ENCODE measurements at regions not wholly inside any gene's neighbourhood (a gene's known extent, or its start where the extent isn't known, plus 50 kb on each side); places are given as distances from the start of the nearest gene placed in this dataset.

GRCh38 chr9:92196400-92196799 lies 81.2 kb upstream of the SPTLC1 start:
- Histone ChIP-seq H3K4me1 (no peaks in the 10 kb centered on the region), H3K27ac (no peak overlapping the region), H3K36me3 (no peaks in the 10 kb centered on the region), H3K27me3 (peaks cover 0 to 5% (median 0%) of the 10 kb centered on the region in 7 donors), H3K9me3 (peaks cover 0 to 16% (median 0%) of the 10 kb centered on the region in 11 donors), H3K4me3 (no peak overlapping the region)
- TF ChIP-seq CTCF (IDR thresholded peaks at IDR 0.05): no peak
- DNase-seq (no peak), ATAC-seq (no peak)
- intact Hi-C loops (cut with DNase I): no loop called here

GRCh38 chr9:92191801-92192200 lies 76.6 kb upstream of the SPTLC1 start:
- ATAC-seq (no peak), DNase-seq (no peak)
- no peaks in the 10 kb centered on the region for H3K36me3 ChIP-seq
- TF ChIP-seq CTCF (IDR thresholded peaks at IDR 0.05): no peak
- 63 to 68% methylated on average over 6 of the region's 6 CpGs for WGBS, 2 donors
- H3K9me3 ChIP-seq: no peaks in the 10 kb centered on the region
- intact Hi-C loops (cut with DNase I): no loop called here
- peaks cover 0 to 23% (median 5%) of the 10 kb centered on the region in 7 donors for H3K27me3 ChIP-seq
- no peaks in the 10 kb centered on the region for H3K4me1 ChIP-seq
- H3K27ac ChIP-seq: no peak overlapping the region
- H3K4me3 ChIP-seq: no peak overlapping the region

GRCh38 chr9:92190536-92190790 lies 75.2 kb upstream of the SPTLC1 start:
- Histone ChIP-seq H3K36me3 (no peaks in the 10 kb centered on the region), H3K27me3 (peaks cover 0 to 23% (median 5%) of the 10 kb centered on the region in 7 donors), H3K27ac (no peak overlapping the region), H3K9me3 (no peaks in the 10 kb centered on the region), H3K4me3 (no peak overlapping the region), H3K4me1 (no peaks in the 10 kb centered on the region)
- DNase-seq: no peak
- TF ChIP-seq CTCF (IDR thresholded peaks at IDR 0.05): no peak
- 73 to 83% methylated on average over 2 of the region's 2 CpGs for WGBS, 2 donors
- ATAC-seq: no peak
- intact Hi-C loops (cut with DNase I): no loop called here

- no peak for TF ChIP-seq CTCF (IDR thresholded peaks at IDR 0.05)
- WGBS, 2 donors: 59 to 64% methylated on average over 30 of the region's 30 CpGs
- Histone ChIP-seq H3K4me1 (no peaks in the 10 kb centered on the region), H3K27me3 (peaks cover 0 to 23% (median 5%) of the 10 kb centered on the region in 7 donors), H3K27ac (no peak overlapping the region), H3K9me3 (no peaks in the 10 kb centered on the region), H3K36me3 (no peaks in the 10 kb centered on the region), H3K4me3 (no peak overlapping the region)
- ATAC-seq (no peak), DNase-seq (no peak)
- intact Hi-C loops (cut with DNase I): no loop called here
These were observed 74.7 kb upstream of the SPTLC1 start for GRCh38 chr9:92189782-92190535.

All from heart right ventricle (tissue), 16 donors.